Keratinocyte (primary cell): ENCODE measurements at regions not wholly inside any gene's neighbourhood (a gene's known extent, or its start where the extent isn't known, plus 50 kb on each side); places are given as distances from the start of the nearest gene placed in this dataset.

Experiments used
- CTCF ChIP-seq, 3 experiments: IDR thresholded peaks in 1 of 3; conservative IDR thresholded peaks in 1 of 3; optimal IDR thresholded peaks in 1 of 3; 2 replicates in 2 of 3; 3 replicates in 1 of 3; pipeline versions ENCODE3 to v1.5.1; 2011; ENCODE audit warnings: low read length in 3 of 3, mild to moderate bottlenecking in 3 of 3, moderate library complexity in 2 of 3, control low read depth in 1 of 3, inconsistent platforms in 1 of 3; ENCODE audit not compliant: insufficient read depth in 2 of 3; ENCODE audit errors: extremely low read depth in 1 of 3
- EZH2 ChIP-seq: IDR thresholded peaks from one replicate; pipeline ENCODE4 v1.6.1; 2012; ENCODE audit warnings: inconsistent platforms, mild to moderate bottlenecking, low read length, moderate library complexity

GRCh38 chr3:191628571-191628970 lies 167.6 kb downstream of the PYDC2 start:
- TF ChIP-seq EZH2 (no peak), CTCF (optimal IDR thresholded peaks at IDR 0.05 in 1 of 3, IDR thresholded peaks at IDR 0.05 in 1 of 3, conservative IDR thresholded peaks at IDR 0.05 in 1 of 3; ENCODE audit: extremely low read depth in 1 of 3, insufficient read depth in 2 of 3, low read length in 3 of 3) (no peak)
